ENCODE measurements at regions not wholly inside any gene's neighbourhood (a gene's known extent, or its start where the extent isn't known, plus 50 kb on each side); places are given as distances from the start of the nearest gene placed in this dataset.

DNA sequence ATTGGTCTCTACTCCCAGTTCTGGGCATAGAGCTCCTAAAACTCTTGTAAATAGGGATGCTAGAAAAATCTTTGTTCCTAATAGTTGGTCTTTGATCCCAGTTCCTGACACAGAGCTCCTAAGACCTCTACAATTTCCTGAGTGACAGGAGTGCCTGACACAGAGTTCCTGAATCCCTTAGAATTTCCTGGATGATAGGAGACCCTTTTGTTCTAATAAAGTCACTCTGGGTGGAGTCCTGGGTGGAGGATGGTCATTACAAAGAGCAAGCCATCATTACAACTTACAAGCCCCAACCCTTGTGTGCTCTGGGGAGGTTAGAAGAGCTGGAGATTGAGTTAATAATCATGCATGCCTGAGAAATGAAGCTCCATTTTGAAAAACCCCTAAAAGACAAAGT is 58.4 kb downstream of the ZZZ3 start:
- TF ChIP-seq, protein P1, sequence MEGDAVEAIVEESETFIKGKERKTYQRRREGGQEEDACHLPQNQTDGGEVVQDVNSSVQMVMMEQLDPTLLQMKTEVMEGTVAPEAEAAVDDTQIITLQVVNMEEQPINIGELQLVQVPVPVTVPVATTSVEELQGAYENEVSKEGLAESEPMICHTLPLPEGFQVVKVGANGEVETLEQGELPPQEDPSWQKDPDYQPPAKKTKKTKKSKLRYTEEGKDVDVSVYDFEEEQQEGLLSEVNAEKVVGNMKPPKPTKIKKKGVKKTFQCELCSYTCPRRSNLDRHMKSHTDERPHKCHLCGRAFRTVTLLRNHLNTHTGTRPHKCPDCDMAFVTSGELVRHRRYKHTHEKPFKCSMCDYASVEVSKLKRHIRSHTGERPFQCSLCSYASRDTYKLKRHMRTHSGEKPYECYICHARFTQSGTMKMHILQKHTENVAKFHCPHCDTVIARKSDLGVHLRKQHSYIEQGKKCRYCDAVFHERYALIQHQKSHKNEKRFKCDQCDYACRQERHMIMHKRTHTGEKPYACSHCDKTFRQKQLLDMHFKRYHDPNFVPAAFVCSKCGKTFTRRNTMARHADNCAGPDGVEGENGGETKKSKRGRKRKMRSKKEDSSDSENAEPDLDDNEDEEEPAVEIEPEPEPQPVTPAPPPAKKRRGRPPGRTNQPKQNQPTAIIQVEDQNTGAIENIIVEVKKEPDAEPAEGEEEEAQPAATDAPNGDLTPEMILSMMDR (IDR thresholded peaks at IDR 0.05) = no peak
- TF ChIP-seq POLR2A (IDR thresholded peaks at IDR 0.05) = no peak
- no peak for DNase-seq
- Histone ChIP-seq H3K36me3 (replicated peaks in 1 of 2) (peaks cover 0 to 18% of the 10 kb centered on the region in 2 donors), H3K27ac (no peak overlapping the region), H3K4me1 (replicated peaks in 1 of 2) (peaks cover 0 to 13% of the 10 kb centered on the region in 2 donors), H3K27me3 (no peaks in the 10 kb centered on the region), H3K4me3 (no peak overlapping the region), H3K9me3 (replicated peaks in 1 of 3) (no peaks in the 10 kb centered on the region)
- intact Hi-C loops (cut with DNase I) = no loop called here

DNA sequence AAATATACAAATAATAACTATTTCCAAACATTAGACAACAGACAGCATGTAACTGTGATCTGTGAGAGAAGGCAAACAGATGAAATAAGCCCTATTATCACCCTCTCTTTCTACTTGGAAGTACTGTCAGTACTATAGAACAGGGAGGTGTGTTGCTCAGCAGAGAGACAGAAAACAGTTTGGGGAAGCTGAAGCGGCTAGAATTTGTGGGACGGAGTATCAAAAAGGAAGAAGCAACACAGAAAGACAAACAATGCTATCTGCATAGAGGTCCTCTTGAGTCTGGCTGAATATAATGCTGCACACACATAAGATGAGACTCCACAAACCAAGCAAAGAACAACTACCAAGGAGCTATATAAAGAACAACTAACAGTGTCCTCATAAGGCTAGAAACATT is 59.4 kb downstream of the ZZZ3 start:
- TF ChIP-seq, protein P1 (IDR thresholded peaks at IDR 0.05) = no peak
- TF ChIP-seq POLR2A (IDR thresholded peaks at IDR 0.05) = no peak
- Histone ChIP-seq H3K4me1 (replicated peaks in 1 of 2) (peaks cover 0 to 7% of the 10 kb centered on the region in 2 donors), H3K9me3 (replicated peaks in 1 of 3) (no peaks in the 10 kb centered on the region), H3K27ac (no peak overlapping the region), H3K36me3 (replicated peaks in 1 of 2) (peaks cover 0 to 18% of the 10 kb centered on the region in 2 donors), H3K27me3 (no peaks in the 10 kb centered on the region), H3K4me3 (no peak overlapping the region)
- intact Hi-C loops (cut with DNase I) = no loop called here
- no peak for DNase-seq
- 64 to 79% (median 76%) methylated on average over 2 of the region's 2 CpGs for WGBS, 4 donors

DNA sequence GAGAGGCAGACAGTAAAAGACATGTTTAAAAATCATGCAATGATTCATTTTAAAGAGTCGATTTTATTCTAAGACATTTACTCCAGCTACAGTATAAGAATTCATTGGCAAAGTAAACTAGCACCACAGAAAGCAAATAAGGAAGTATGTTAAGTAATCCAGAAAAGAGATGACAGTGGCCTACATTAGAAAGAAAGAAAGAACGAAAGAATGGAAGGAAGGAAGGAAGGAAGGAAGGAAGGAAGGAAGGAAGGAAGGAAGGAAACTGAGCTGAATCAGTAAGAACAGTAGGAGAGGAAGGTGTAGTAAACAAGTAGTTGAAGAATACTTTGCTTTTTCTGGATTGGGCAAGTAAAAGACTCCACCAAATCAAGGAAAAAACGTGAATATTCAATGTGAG is 62.2 kb downstream of the ZZZ3 start:
- Histone ChIP-seq H3K4me3 (no peak overlapping the region), H3K9me3 (replicated peaks in 1 of 3) (no peaks in the 10 kb centered on the region), H3K4me1 (replicated peaks in 1 of 2) (no peaks in the 10 kb centered on the region), H3K36me3 (replicated peaks in 1 of 2) (peaks cover 0 to 21% of the 10 kb centered on the region in 2 donors), H3K27me3 (no peaks in the 10 kb centered on the region), H3K27ac (no peak overlapping the region)
- intact Hi-C loops (cut with DNase I) = no loop called here
- 76 to 86% (median 86%) methylated on average over 3 of the region's 3 CpGs for WGBS, 4 donors
- no peak for TF ChIP-seq POLR2A (IDR thresholded peaks at IDR 0.05)
- TF ChIP-seq, protein P1 (IDR thresholded peaks at IDR 0.05) = no peak
- no peak for DNase-seq

DNA sequence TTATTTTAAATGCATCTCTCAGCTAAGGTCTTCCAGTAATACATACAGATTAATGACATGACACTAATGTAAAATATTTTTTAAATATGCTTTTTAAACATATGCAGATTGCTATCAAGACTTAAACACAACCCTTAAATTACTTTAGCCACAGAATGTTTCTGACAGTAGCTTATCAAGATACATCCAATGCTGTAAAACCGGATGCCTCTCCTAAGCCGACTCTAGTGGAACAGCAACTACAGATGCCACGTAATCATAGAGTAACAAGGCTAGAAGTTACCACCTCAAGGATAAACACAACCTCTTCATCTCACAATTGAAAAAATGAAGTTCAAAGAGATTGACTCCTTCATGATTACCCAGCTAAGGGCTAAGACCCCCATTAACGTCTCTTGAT is 68.4 kb downstream of the ZZZ3 start:
- no peaks in the 10 kb centered on the region for H3K4me1 ChIP-seq (replicated peaks in 1 of 2)
- H3K9me3 ChIP-seq (replicated peaks in 1 of 3) = peaks cover 0 to 7% (median 5%) of the 10 kb centered on the region in 3 donors
- H3K27ac ChIP-seq = no peak overlapping the region
- WGBS, 4 donors = 87 to 91% (median 89%) methylated on average over 4 of the region's 4 CpGs
- intact Hi-C loops (cut with DNase I) = no loop called here
- H3K36me3 ChIP-seq (replicated peaks in 1 of 2) = peaks cover 0 to 3% of the 10 kb centered on the region in 2 donors
- TF ChIP-seq POLR2A (IDR thresholded peaks at IDR 0.05) = no peak
- TF ChIP-seq, protein P1 (IDR thresholded peaks at IDR 0.05) = no peak
- H3K4me3 ChIP-seq = no peak overlapping the region
- DNase-seq = no peak
- H3K27me3 ChIP-seq = no peaks in the 10 kb centered on the region

Small RNA genes lying in the stretch of these regions (small RNA-seq; reads per million reads assigned to genes)
- gene RNA5SP20 = 0 reads per million in 2 donors
